HEK293 (cell line): ENCODE measurements at regions not wholly inside any gene's neighbourhood (a gene's known extent, or its start where the extent isn't known, plus 50 kb on each side); places are given as distances from the start of the nearest gene placed in this dataset.

Experiments used
- CTCF ChIA-PET: fragments of 350-600 bp; formaldehyde crosslinking; extraction: SDS; loops from one replicate; lab custom pipeline; 2021; ENCODE audit warnings: antibody characterized with exemption; lab: Yijun Ruan, JAX
- POLR2A ChIA-PET: fragments of 300-600 bp; formaldehyde crosslinking; extraction: SDS; loops from one replicate; lab custom pipeline; 2020; ENCODE audit warnings: antibody characterized with exemption, inconsistent platforms; lab: Yijun Ruan, JAX
- H3K27ac ChIP-seq: fragments of 200-500 bp; sonication (Bioruptor generic); 2 replicates; pipeline ENCODE4 v1.5.1; 2014; ENCODE audit warnings: low read depth, low read length, control low read depth, inconsistent platforms; ENCODE audit errors: extremely low read depth
- H3K36me3 ChIP-seq, 2 experiments: fragments of 200-500 bp in 1 of 2; sonication (Bioruptor generic) in 1 of 2; 1 replicate in 1 of 2; 2 replicates in 1 of 2; pipeline ENCODE4 v1.5.1; 2014 to 2017; ENCODE audit warnings: inconsistent platforms in 2 of 2, low read length in 2 of 2; ENCODE audit not compliant: control insufficient read depth in 2 of 2, insufficient read depth in 1 of 2
- H3K4me1 ChIP-seq: fragments of 200-500 bp; sonication (Bioruptor generic); 2 replicates; pipeline ENCODE4 v1.5.1; 2014; ENCODE audit warnings: mild to moderate bottlenecking, low read length, inconsistent platforms; ENCODE audit not compliant: control insufficient read depth, insufficient read depth
- H3K4me3 ChIP-seq: 2 replicates; pipeline ENCODE4 v1.5.1; 2011; ENCODE audit warnings: low read depth, mild to moderate bottlenecking, control low read depth, low read length, moderate library complexity
- H3K9me3 ChIP-seq: fragments of 200-500 bp; sonication (Bioruptor generic); 2 replicates; pipeline ENCODE4 v1.5.1; 2014; ENCODE audit warnings: low read depth, low read length, inconsistent platforms; ENCODE audit not compliant: control insufficient read depth, insufficient read depth
- GLIS2 ChIP-seq: fragments of 450-650 bp; formaldehyde crosslinking; IDR thresholded peaks from 2 replicates; pipeline ENCODE4 v1.5.1; 2016; ENCODE audit warnings: missing biosample characterization, missing genetic modification characterization
- IKZF3 ChIP-seq: fragments of 450-650 bp; IDR thresholded peaks from 2 replicates; pipeline ENCODE4 v1.5.0; 2018; ENCODE audit warnings: missing biosample characterization, mild to moderate bottlenecking, missing genetic modification characterization, moderate library complexity
- PATZ1 ChIP-seq: fragments of 450-650 bp; formaldehyde crosslinking; IDR thresholded peaks from 2 replicates; pipeline ENCODE4 v1.5.1; 2016; ENCODE audit warnings: missing biosample characterization, missing genetic modification characterization
- PBX3 ChIP-seq: sonication (generic); formaldehyde crosslinking; IDR thresholded peaks from 2 replicates; pipeline ENCODE4 v1.8.1; 2022; ENCODE audit warnings: mild to moderate bottlenecking, moderate library complexity, missing genetic modification reagents
- PRDM10 ChIP-seq: fragments of 450-650 bp; formaldehyde crosslinking; IDR thresholded peaks from 2 replicates; pipeline ENCODE4 v1.5.1; 2016; ENCODE audit warnings: missing biosample characterization, missing genetic modification characterization
- ZFHX2 ChIP-seq: fragments of 450-650 bp; formaldehyde crosslinking; conservative IDR thresholded peaks from 2 replicates; pipeline ENCODE4 v1.5.1; 2016; ENCODE audit warnings: missing biosample characterization, missing genetic modification characterization
- ZNF174 ChIP-seq: fragments of 450-650 bp; formaldehyde crosslinking; IDR thresholded peaks from 2 replicates; pipeline ENCODE4 v1.5.0; 2017; ENCODE audit warnings: missing biosample characterization, mild to moderate bottlenecking, missing genetic modification characterization
- ZNF202 ChIP-seq: fragments of 450-650 bp; formaldehyde crosslinking; IDR thresholded peaks from 2 replicates; pipeline ENCODE4 v1.5.1; 2016; ENCODE audit warnings: missing biosample characterization, missing genetic modification characterization, borderline replicate concordance
- ZNF354C ChIP-seq: fragments of 450-650 bp; formaldehyde crosslinking; IDR thresholded peaks from 2 replicates; pipeline ENCODE4 v1.5.1; 2016; ENCODE audit warnings: missing biosample characterization, missing genetic modification characterization, low read depth, borderline replicate concordance
- ZNF362 ChIP-seq: fragments of 450-650 bp; formaldehyde crosslinking; IDR thresholded peaks from 2 replicates; pipeline ENCODE4 v1.5.1; 2016; ENCODE audit warnings: missing biosample characterization, missing genetic modification characterization
- ZNF449 ChIP-seq: fragments of 450-650 bp; formaldehyde crosslinking; IDR thresholded peaks from 2 replicates; pipeline ENCODE4 v1.5.1; 2017; ENCODE audit warnings: missing biosample characterization, mild to moderate bottlenecking, missing genetic modification characterization, moderate library complexity
- ZNF518A ChIP-seq: fragments of 450-650 bp; formaldehyde crosslinking; conservative IDR thresholded peaks from 2 replicates; pipeline ENCODE4 v1.5.1; 2016; ENCODE audit warnings: low read depth, missing biosample characterization, missing genetic modification characterization
- ZNF558 ChIP-seq: fragments of 450-650 bp; formaldehyde crosslinking; IDR thresholded peaks from 2 replicates; pipeline ENCODE4 v1.5.1; 2016; ENCODE audit warnings: missing biosample characterization, missing genetic modification characterization
- ZNF768 ChIP-seq: fragments of 450-650 bp; formaldehyde crosslinking; IDR thresholded peaks from 2 replicates; pipeline ENCODE4 v1.5.1; 2018; ENCODE audit warnings: missing biosample characterization, mild to moderate bottlenecking, missing genetic modification characterization
- ZSCAN23 ChIP-seq: fragments of 450-650 bp; formaldehyde crosslinking; IDR thresholded peaks from 2 replicates; pipeline ENCODE4 v1.5.1; 2016; ENCODE audit warnings: missing biosample characterization, missing genetic modification characterization

- no peak overlapping the region for H3K27ac ChIP-seq
- ChIA-PET POLR2A (no interaction called here), CTCF (no interaction called here)
- H3K9me3 ChIP-seq: no peaks in the 10 kb centered on the region
- no peaks in the 10 kb centered on the region; the same call in 1 of the 2 replicates for H3K4me1 ChIP-seq
- TF ChIP-seq ZNF354C (tag by site-specific recombination): no peak
- TF ChIP-seq ZSCAN23: no peak
- TF ChIP-seq PRDM10 (tag by site-specific recombination): no peak
- no peak for TF ChIP-seq GLIS2 (tag by site-specific recombination)
- H3K4me3 ChIP-seq: no peak overlapping the region
- no peaks in the 10 kb centered on the region for H3K36me3 ChIP-seq
Measured at GRCh38 chr11:122258446-122259194, 142.6 kb upstream of the BLID start.

GRCh38 chr11:122253589-122254231 is 137.7 kb upstream of the BLID start:
- ChIA-PET CTCF (interaction anchor here (0.5 kb wide), 1 partner anchor 27 kb away, joined by 3 read pairs; no protein-coding TSS in a partner anchor), POLR2A (no interaction called here)
- no peaks in the 10 kb centered on the region for H3K36me3 ChIP-seq
- no peak overlapping the region for H3K4me3 ChIP-seq
- H3K27ac ChIP-seq: no peak overlapping the region
- H3K9me3 ChIP-seq: no peaks in the 10 kb centered on the region
- no peaks in the 10 kb centered on the region; the same call in 1 of the 2 replicates for H3K4me1 ChIP-seq
- TF ChIP-seq GLIS2 (tag by site-specific recombination) (no peak), ZNF174 (tag by site-specific recombination) (no peak), ZNF449 (tag by site-specific recombination) (no peak), ZNF518A (tag by site-specific recombination) (no peak), ZFHX2 (tag by site-specific recombination) (no peak), ZNF768 (tag by site-specific recombination) (no peak), ZNF558 (no peak), PATZ1 (no peak), ZNF202 (tag by site-specific recombination) (no peak), PBX3 (CRISPR knock-in tag) (no peak), ZNF362 (tag by site-specific recombination) (no peak), IKZF3 (tag by site-specific recombination) (no peak)
